Loucy (cell line): ENCODE measurements at regions not wholly inside any gene's neighbourhood (a gene's known extent, or its start where the extent isn't known, plus 50 kb on each side); places are given as distances from the start of the nearest gene placed in this dataset.

ENCODE experiments used
- H2AFZ ChIP-seq: fragments of 200-600 bp; sonication (generic); 2 replicates; pipeline ENCODE4 v1.6.0; 2016; ENCODE audit warnings: antibody characterized with exemption, mild to moderate bottlenecking, low read length, moderate library complexity
- H3F3A ChIP-seq: fragments of 200-600 bp; 2 replicates; pipeline ENCODE4 v1.6.0; 2016; ENCODE audit warnings: antibody characterized with exemption, low read depth, mild to moderate bottlenecking
- H3K27me3 ChIP-seq: fragments of 200-600 bp; sonication (generic); 2 replicates; pipeline ENCODE4 v1.6.1; 2014; ENCODE audit warnings: low read length, mild to moderate bottlenecking; ENCODE audit not compliant: insufficient read depth, poor library complexity, severe bottlenecking
- H3K36me3 ChIP-seq: fragments of 200-600 bp; sonication (generic); 2 replicates; pipeline ENCODE4 v1.6.1; 2016; ENCODE audit warnings: low read length; ENCODE audit not compliant: insufficient read depth
- H3K4me1 ChIP-seq: fragments of 200-600 bp; sonication (generic); 2 replicates; pipeline ENCODE4 v1.5.1; 2014; ENCODE audit warnings: low read length, mild to moderate bottlenecking; ENCODE audit not compliant: insufficient read depth, poor library complexity, severe bottlenecking
- H3K4me2 ChIP-seq: fragments of 200-600 bp; sonication (generic); 2 replicates; pipeline ENCODE4 v1.6.0; 2014; ENCODE audit warnings: antibody characterized with exemption, low read length, low read depth, mild to moderate bottlenecking; ENCODE audit not compliant: poor library complexity, severe bottlenecking
- H3K4me3 ChIP-seq: fragments of 200-600 bp; sonication (generic); 2 replicates; pipeline ENCODE4 v1.5.1; 2014; ENCODE audit warnings: low read length, mild to moderate bottlenecking, mixed read lengths; ENCODE audit not compliant: poor library complexity, severe bottlenecking
- H3K79me2 ChIP-seq: fragments of 200-600 bp; sonication (generic); 2 replicates; pipeline ENCODE4 v1.6.1; 2014; ENCODE audit warnings: low read length; ENCODE audit not compliant: insufficient read depth
- H3K9ac ChIP-seq: fragments of 200-600 bp; sonication (generic); 2 replicates; pipeline ENCODE4 v1.6.0; 2014; ENCODE audit warnings: mild to moderate bottlenecking, low read depth, low read length, moderate library complexity; ENCODE audit not compliant: poor library complexity, severe bottlenecking
- H3K9me2 ChIP-seq: fragments of 200-600 bp; sonication (generic); replicated peaks from 2 replicates; pipeline ENCODE4 v1.6.1; 2016; ENCODE audit warnings: low read depth, low read length, mixed read lengths
- H3K9me3 ChIP-seq: fragments of 200-600 bp; sonication (generic); 2 replicates; pipeline ENCODE4 v1.6.1; 2014; ENCODE audit warnings: mild to moderate bottlenecking, antibody characterized with exemption, low read length, low read depth; ENCODE audit not compliant: insufficient read depth
- H4K20me1 ChIP-seq: fragments of 200-600 bp; sonication (generic); 2 replicates; pipeline ENCODE4 v1.6.0; 2014; ENCODE audit warnings: antibody characterized with exemption, low read length, mild to moderate bottlenecking; ENCODE audit not compliant: insufficient read depth, poor library complexity, severe bottlenecking
- CTCF ChIP-seq: fragments of 200-600 bp; sonication (generic); conservative IDR thresholded peaks from 2 replicates; pipeline ENCODE4 v1.5.1; 2014; ENCODE audit warnings: mild to moderate bottlenecking, antibody characterized with exemption, low read length
- EZH2phosphoT487 ChIP-seq: fragments of 200-600 bp; IDR thresholded peaks from 2 replicates; pipeline ENCODE4 v1.6.1; 2018; ENCODE audit warnings: antibody characterized with exemption, mild to moderate bottlenecking, moderate library complexity, borderline replicate concordance

DNA sequence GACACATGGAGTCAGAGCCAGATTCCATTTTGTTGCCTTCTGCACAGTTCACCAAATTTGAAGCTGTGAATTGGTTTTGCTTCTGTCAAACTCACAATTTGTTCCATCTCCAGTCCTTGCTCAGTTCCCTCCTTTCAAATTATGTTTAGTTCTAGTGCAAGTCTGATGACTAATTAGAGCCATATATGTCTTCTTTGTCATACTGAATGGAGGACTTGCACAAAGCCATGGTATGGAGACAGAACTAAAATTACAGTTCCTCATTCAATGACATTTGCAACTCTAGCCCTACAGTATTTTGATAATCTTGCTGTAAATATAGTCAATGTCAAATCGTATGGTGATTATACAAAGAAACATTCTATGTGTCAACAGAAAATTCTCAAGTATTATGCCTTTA is 936.9 kb upstream of the CELF4 start:
- H4K20me1 ChIP-seq = no peaks in the 10 kb centered on the region
- no peak overlapping the region for H3K4me2 ChIP-seq
- H3K79me2 ChIP-seq = no peaks in the 10 kb centered on the region
- no peaks in the 10 kb centered on the region; the same call in 1 of the 2 replicates for H3K9me2 ChIP-seq
- no peaks in the 10 kb centered on the region for H3K36me3 ChIP-seq
- no peak overlapping the region for H2AFZ ChIP-seq
- TF ChIP-seq CTCF (no peak), EZH2phosphoT487 (no peak)
- H3K9me3 ChIP-seq = no peaks in the 10 kb centered on the region
- H3K9ac ChIP-seq = no peak overlapping the region
- H3K4me3 ChIP-seq = no peak overlapping the region
- H3F3A ChIP-seq = no peaks in the 10 kb centered on the region
- H3K4me1 ChIP-seq = no peaks in the 10 kb centered on the region
- no peaks in the 10 kb centered on the region for H3K27me3 ChIP-seq

DNA sequence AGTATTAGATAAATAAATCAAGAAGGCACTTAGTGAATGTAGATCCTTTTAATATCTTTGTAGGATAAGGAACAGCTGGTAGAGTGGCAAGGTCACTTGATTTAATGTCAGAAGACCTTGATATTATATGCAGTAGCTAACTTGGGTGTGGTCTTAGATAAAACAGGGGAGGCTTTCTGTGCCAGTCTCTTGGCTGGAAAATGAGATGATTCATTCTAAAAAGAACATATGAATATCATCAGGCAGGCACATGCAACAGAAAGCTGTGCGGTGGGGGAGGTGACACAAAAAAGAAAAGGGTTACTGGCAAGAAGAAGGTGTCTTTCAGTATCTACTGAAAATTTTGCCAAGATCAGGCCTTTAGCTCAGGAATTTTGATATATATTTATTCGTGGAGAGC is 931.7 kb upstream of the CELF4 start:
- Histone ChIP-seq H3K9ac (no peak overlapping the region), H3F3A (no peaks in the 10 kb centered on the region), H3K79me2 (no peaks in the 10 kb centered on the region), H3K9me2 (no peaks in the 10 kb centered on the region; the same call in 1 of the 2 replicates), H3K9me3 (no peaks in the 10 kb centered on the region), H4K20me1 (no peaks in the 10 kb centered on the region), H3K4me1 (no peaks in the 10 kb centered on the region), H3K27me3 (no peaks in the 10 kb centered on the region), H3K4me3 (no peak overlapping the region), H3K4me2 (no peak overlapping the region), H2AFZ (no peak overlapping the region), H3K36me3 (no peaks in the 10 kb centered on the region)
- no peak for TF ChIP-seq CTCF
- TF ChIP-seq EZH2phosphoT487 = no peak

- H3F3A ChIP-seq = no peaks in the 10 kb centered on the region
- TF ChIP-seq CTCF (no peak), EZH2phosphoT487 (no peak)
These were observed 930.7 kb upstream of the CELF4 start for GRCh38 chr18:38496222-38496793.

More at GRCh38 chr18:38496222-38496793, 930.7 kb upstream of the CELF4 start:
- Histone ChIP-seq H3K9me2 (no peaks in the 10 kb centered on the region), H3K27me3 (no peaks in the 10 kb centered on the region), H3K9ac (no peak overlapping the region), H3K4me1 (no peaks in the 10 kb centered on the region), H3K79me2 (no peaks in the 10 kb centered on the region), H3K9me3 (no peaks in the 10 kb centered on the region), H4K20me1 (no peaks in the 10 kb centered on the region), H3K36me3 (no peaks in the 10 kb centered on the region), H2AFZ (no peak overlapping the region), H3K4me3 (no peak overlapping the region), H3K4me2 (no peak overlapping the region)
